GM12864 (cell line): ENCODE measurements at regions not wholly inside any gene's neighbourhood (a gene's known extent, or its start where the extent isn't known, plus 50 kb on each side); places are given as distances from the start of the nearest gene placed in this dataset.

ENCODE experiments used
- DNase-seq: peaks from one replicate; pipeline ENCODE4 v3.0.0-alpha.2; 2011; ENCODE audit warnings: low read depth
- H3K4me3 ChIP-seq: 2 replicates; pipeline ENCODE4 v1.5.1; 2011; ENCODE audit warnings: mild to moderate bottlenecking, low read depth, low read length, control low read depth
- TF ChIP-seq, protein P1 (sequence below): IDR thresholded peaks from 2 replicates; pipeline ENCODE4 v1.5.1; 2011; ENCODE audit warnings: low read depth, mild to moderate bottlenecking, moderate library complexity, low read length, control low read depth, inconsistent platforms; ENCODE audit errors: missing control alignments

DNA sequence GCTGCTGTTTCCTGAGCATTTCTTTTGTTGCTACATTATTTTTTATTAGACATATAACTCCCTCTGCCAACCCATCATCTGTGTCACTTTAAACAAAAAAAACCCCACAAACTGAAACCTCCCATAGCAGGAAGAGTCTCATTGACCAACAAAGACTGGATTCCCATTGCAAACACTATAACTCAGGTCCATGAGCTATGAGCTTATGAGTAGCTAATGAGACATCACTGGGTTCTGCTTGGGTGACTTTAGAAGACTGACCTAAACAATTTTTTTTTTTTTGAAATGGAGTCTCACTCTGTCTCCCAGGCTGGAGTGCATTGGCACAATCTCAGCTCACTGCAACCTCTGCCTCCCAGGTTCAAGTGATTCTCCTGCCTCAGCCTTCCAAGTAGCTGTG, 212.8 kb downstream of the LTN1 start:
- DNase-seq: no peak
- no peak overlapping the region for H3K4me3 ChIP-seq
- TF ChIP-seq, protein P1, sequence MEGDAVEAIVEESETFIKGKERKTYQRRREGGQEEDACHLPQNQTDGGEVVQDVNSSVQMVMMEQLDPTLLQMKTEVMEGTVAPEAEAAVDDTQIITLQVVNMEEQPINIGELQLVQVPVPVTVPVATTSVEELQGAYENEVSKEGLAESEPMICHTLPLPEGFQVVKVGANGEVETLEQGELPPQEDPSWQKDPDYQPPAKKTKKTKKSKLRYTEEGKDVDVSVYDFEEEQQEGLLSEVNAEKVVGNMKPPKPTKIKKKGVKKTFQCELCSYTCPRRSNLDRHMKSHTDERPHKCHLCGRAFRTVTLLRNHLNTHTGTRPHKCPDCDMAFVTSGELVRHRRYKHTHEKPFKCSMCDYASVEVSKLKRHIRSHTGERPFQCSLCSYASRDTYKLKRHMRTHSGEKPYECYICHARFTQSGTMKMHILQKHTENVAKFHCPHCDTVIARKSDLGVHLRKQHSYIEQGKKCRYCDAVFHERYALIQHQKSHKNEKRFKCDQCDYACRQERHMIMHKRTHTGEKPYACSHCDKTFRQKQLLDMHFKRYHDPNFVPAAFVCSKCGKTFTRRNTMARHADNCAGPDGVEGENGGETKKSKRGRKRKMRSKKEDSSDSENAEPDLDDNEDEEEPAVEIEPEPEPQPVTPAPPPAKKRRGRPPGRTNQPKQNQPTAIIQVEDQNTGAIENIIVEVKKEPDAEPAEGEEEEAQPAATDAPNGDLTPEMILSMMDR: no peak

DNA sequence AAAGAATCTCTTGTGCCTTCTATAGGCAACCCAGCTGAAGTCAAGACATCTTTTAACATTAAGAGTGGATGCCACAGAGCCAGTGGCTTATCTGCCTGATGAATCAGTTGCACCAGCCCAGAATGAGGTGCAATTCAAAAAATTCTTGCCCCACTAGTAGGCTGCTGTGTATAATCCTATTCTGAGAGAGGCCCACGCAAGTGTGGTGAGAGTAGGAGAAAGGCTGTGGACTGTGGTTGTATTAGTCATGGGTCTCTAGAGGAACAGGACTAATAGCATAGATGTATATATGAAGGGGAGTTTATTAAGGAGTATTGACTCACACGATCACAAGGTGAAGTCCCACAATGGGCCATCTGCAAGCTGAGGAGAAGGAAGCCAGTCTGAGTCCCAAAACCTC, 216.4 kb downstream of the LTN1 start:
- TF ChIP-seq, protein P1: no peak
- no peak for DNase-seq
- H3K4me3 ChIP-seq: no peak overlapping the region

DNA sequence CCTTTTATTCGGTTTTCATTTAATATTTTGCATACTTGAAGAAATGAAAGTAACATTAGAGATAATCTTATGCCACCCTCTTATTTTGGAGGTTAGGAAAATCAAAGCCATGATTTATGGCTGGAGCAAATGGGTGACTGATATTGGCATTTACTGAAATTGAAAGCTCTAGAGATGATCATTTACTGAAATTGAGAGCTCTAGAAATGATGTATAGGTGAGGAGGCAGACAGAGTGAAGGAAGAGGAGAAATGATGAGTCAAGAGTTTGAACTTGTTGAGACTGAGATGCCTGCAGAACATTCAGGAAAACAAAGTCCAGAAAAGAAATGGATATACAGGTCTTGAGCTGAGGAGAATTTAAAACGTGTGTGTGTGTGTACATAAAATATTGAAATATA, 217.6 kb downstream of the LTN1 start:
- H3K4me3 ChIP-seq: no peak overlapping the region
- DNase-seq: no peak
- TF ChIP-seq, protein P1: no peak

DNA sequence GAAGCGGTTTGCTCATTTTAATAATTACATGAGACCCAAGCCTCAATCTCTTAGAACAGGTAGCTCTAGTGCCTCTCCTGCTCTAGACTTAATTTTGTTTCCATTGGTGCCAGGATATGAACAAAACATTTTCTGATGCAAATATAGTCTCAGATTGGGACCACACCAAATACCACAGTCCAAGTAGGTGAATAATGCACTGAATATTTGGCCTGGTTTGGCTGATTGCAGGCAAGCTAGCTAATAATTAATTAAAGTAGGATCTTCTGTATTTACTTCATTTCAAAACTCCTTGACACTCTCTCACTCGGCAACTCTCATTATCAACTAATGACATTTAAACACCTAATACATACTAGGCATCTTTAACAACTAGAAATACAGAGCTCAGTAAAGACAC, 219.6 kb downstream of the LTN1 start:
- DNase-seq: no peak

DNA sequence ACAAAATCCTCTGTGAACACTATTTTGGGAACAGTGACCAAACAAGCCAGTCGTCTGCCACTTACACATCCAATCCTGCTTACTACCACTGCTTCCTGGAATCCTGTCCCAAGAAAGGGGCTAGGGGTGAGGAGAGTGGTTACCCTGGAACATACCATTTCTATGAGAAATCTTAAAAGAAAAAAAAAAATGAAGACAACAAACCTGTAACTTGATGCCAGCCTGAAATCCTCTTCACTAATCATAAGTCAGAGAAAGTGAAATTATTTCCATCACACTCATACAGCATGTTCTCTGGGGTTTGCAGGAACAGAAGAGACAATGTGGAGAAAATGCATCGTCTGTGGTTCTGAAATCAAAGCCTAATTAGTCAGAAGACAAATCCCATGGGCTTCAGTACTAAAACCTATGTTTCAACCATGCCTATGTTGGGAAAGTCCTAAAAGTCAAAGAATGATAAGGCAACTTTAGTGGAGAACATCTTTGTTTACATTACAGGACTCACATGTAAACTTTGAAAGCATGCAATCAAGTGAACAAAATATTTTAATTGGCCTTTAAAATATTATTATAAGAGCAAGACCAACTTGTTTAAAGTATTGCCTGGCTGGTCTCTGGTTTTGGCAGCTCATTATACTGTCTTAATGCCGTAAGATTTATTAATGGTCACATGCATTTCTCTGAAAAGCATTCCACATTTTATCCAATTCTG, 220.7 kb downstream of the LTN1 start:
- TF ChIP-seq, protein P1: no peak
- no peak overlapping the region for H3K4me3 ChIP-seq
- DNase-seq: no peak

More for the DNA sequence above, 219.6 kb downstream of the LTN1 start:
- TF ChIP-seq, protein P1: no peak
- no peak overlapping the region for H3K4me3 ChIP-seq

DNA sequence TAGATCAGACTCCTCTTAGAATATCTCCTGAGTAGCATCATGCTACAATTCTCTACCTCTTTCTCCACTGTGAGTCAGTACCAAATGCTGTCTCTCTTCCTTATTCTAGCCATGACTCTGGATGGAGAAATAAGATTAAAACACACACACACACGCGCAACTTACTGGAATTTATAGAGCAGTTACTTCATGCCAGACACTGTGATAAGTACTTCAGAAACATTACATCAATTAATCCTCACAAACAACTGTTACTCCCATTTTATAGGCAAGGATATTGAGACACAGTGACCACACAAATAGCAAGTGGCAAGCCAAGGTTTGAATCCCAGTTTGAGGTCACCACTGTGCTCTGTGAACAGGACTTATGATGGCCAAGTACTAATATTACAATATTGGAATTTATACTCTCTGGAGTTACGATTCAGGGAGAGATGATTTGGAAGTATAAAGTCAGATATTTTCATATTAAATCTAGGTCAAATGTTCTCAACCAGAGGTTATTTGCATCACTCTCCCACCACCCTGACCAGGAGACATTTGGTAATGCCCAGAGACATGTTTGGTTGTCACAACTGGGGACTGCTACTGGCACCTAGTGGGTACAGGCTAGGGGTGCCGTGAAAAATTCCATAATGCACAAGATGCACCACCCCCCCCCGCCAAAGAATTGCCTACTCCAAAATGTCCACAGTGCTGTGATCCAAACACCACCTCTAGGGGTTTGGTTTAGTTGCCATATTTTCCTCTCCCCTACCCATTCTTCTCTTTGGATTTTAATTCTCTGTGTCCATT, 221.6 kb downstream of the LTN1 start:
- no peak for DNase-seq
- no peak overlapping the region for H3K4me3 ChIP-seq
- TF ChIP-seq, protein P1: no peak
